Uterus (tissue), 2 donors: ENCODE measurements at regions not wholly inside any gene's neighbourhood (a gene's known extent, or its start where the extent isn't known, plus 50 kb on each side); places are given as distances from the start of the nearest gene placed in this dataset.

Source experiments
- POLR2A ChIP-seq, 2 donors: fragments of 450-650 bp; IDR thresholded peaks; one replicate each; pipeline ENCODE4 v1.6.1; 2016; ENCODE audit warnings: antibody characterized with exemption in 2 of 2, mild to moderate bottlenecking in 1 of 2, moderate library complexity in 1 of 2
- TF ChIP-seq, protein P1 (sequence below), 4 experiments: fragments of 200-600 bp in 2 of 4; fragments of 450-650 bp in 2 of 4; sonication (generic) in 2 of 4; IDR thresholded peaks; one replicate each; pipeline ENCODE4 v1.5.1; 2016 to 2019; ENCODE audit warnings: antibody characterized with exemption in 4 of 4, mild to moderate bottlenecking in 2 of 4, moderate library complexity in 1 of 4

- TF ChIP-seq POLR2A (IDR thresholded peaks at IDR 0.05), result no peak
- TF ChIP-seq, protein P1, sequence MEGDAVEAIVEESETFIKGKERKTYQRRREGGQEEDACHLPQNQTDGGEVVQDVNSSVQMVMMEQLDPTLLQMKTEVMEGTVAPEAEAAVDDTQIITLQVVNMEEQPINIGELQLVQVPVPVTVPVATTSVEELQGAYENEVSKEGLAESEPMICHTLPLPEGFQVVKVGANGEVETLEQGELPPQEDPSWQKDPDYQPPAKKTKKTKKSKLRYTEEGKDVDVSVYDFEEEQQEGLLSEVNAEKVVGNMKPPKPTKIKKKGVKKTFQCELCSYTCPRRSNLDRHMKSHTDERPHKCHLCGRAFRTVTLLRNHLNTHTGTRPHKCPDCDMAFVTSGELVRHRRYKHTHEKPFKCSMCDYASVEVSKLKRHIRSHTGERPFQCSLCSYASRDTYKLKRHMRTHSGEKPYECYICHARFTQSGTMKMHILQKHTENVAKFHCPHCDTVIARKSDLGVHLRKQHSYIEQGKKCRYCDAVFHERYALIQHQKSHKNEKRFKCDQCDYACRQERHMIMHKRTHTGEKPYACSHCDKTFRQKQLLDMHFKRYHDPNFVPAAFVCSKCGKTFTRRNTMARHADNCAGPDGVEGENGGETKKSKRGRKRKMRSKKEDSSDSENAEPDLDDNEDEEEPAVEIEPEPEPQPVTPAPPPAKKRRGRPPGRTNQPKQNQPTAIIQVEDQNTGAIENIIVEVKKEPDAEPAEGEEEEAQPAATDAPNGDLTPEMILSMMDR (IDR thresholded peaks at IDR 0.05), result no peak
These were observed 409.3 kb upstream of the SPTLC3 start for GRCh38 chr20:12599494-12599893.
